ENCODE measurements at regions not wholly inside any gene's neighbourhood (a gene's known extent, or its start where the extent isn't known, plus 50 kb on each side); places are given as distances from the start of the nearest gene placed in this dataset.

DNA sequence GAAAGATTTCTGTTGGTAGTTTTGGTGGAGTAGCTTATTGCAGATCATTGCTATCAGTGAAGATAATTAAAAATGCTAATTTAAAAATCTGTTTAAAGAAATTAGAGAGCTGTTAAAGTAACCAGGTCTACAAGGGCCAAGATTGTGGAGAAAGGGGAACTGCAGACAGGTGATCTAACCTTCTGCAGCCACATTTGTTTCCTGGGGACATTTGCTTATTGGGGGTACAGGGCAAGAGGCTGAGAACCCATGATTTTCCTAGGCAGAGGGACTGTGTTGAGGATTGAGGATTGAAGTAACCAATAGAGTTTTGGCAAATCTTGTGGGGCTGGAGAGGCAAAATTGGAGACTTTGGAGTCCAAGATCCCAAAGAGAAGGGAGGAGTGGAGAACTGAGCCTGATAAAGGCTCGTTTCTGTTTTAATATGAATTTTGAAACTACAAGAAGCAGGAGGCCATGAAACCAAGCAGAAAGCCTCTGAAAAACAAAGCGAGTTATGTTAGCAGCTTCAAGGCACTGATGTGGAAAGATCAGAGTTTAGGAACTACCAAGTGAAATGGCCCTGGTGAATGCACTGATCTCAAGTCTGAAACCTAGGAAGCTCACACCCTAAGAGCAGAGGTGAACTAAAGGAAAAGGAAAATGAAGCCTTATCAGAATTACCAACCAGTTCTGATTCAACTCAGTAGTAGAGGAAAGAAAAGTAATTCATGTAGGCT lies 219.8 kb upstream of the C9orf72 start:
- Histone ChIP-seq H2BK15ac (ENCODE audit: low read depth, low read length) (no peak overlapping the region), H3K4ac (ENCODE audit: low read depth, low read length) (no peak overlapping the region), H2BK120ac (ENCODE audit: low read depth, low read length) (no peak overlapping the region), H3K56ac (ENCODE audit: extremely low read depth, insufficient read depth, low read length) (no peak overlapping the region), H3K27me3 (ENCODE audit: control insufficient read depth, insufficient read depth, low read length) (no peaks in the 10 kb centered on the region), H3K4me3 (ENCODE audit: insufficient read depth, low read depth, low read length) (no peak overlapping the region), H3K14ac (replicated peaks; ENCODE audit: low read depth, low read length) (no peak overlapping the region), H4K91ac (ENCODE audit: insufficient read depth, low read depth, low read length) (no peak overlapping the region), H2AK9ac (replicated peaks; ENCODE audit: low read depth, low read length, poor library complexity) (no peak overlapping the region), H2BK20ac (ENCODE audit: low read depth, low read length) (no peak overlapping the region), H3K79me1 (ENCODE audit: low read depth in 1 of 2, low read length in 2 of 2) (no peaks in the 10 kb centered on the region), H3K18ac (ENCODE audit: low read depth, low read length) (no peak overlapping the region), H3K4me2 (ENCODE audit: low read depth, low read length) (no peak overlapping the region), H4K8ac (ENCODE audit: low read depth in 2 of 2, low read length in 2 of 2) (no peak overlapping the region), H3K9me1 (ENCODE audit: insufficient read depth, low read length) (no peaks in the 10 kb centered on the region), H4K5ac (ENCODE audit: low read depth, low read length) (no peak overlapping the region), H4K20me1 (ENCODE audit: insufficient read depth, low read length) (no peaks in the 10 kb centered on the region), H2AK5ac (ENCODE audit: low read depth, low read length) (no peak overlapping the region), H3K23ac (ENCODE audit: low read depth, low read length) (no peak overlapping the region), H2AFZ (replicated peaks; ENCODE audit: low read length, poor library complexity) (no peak overlapping the region), H2BK5ac (ENCODE audit: low read depth, low read length, poor library complexity, severe bottlenecking) (no peak overlapping the region), H3K27ac (ENCODE audit: insufficient read depth, low read length) (no peak overlapping the region), H3K9me3 (ENCODE audit: control insufficient read depth, insufficient read depth, low read length) (peaks cover 3% of the 10 kb centered on the region; the same call in 1 of the 2 replicates), H3K36me3 (ENCODE audit: control insufficient read depth, insufficient read depth, low read length) (no peaks in the 10 kb centered on the region), H3K9ac (ENCODE audit: low read depth, low read length) (no peak overlapping the region), H3K4me1 (ENCODE audit: control insufficient read depth, insufficient read depth, low read length) (no peaks in the 10 kb centered on the region)
- WGBS, 2 experiments (ENCODE audit: extremely low coverage in 2 of 2, insufficient read length in 1 of 2), result no CpG with 5 or more reads among the region's 2 CpGs
- ATAC-seq (ENCODE audit: low read depth), result no peak
- ChIA-PET CTCF (no interaction called here), POLR2A (ENCODE audit: unreplicated experiment) (no interaction called here)
- dilution Hi-C loops (cut with HindIII; ENCODE audit: low sequenced_read_pairs, unreplicated experiment), result no loop called here
- no TSS peak for BruUV-seq (replicated peaks)
- TF ChIP-seq, protein P1, sequence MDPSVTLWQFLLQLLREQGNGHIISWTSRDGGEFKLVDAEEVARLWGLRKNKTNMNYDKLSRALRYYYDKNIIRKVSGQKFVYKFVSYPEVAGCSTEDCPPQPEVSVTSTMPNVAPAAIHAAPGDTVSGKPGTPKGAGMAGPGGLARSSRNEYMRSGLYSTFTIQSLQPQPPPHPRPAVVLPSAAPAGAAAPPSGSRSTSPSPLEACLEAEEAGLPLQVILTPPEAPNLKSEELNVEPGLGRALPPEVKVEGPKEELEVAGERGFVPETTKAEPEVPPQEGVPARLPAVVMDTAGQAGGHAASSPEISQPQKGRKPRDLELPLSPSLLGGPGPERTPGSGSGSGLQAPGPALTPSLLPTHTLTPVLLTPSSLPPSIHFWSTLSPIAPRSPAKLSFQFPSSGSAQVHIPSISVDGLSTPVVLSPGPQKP (IDR thresholded peaks at IDR 0.05; ENCODE audit: borderline replicate concordance, low read depth, low read length), result no peak
- TF ChIP-seq CHD1 (IDR thresholded peaks at IDR 0.05; ENCODE audit: low read depth, low read length), result no peak
- no peak for TF ChIP-seq RCOR1 (IDR thresholded peaks at IDR 0.05; ENCODE audit: insufficient replicate concordance, low read length)
- TF ChIP-seq RAD21 (IDR thresholded peaks at IDR 0.05; ENCODE audit: low read length), result no peak
- no peak for TF ChIP-seq RFX5 (IDR thresholded peaks at IDR 0.05; ENCODE audit: low read depth, low read length)
- no peak for TF ChIP-seq CEBPB (IDR thresholded peaks at IDR 0.05; ENCODE audit: low read depth, low read length)
- no peak for TF ChIP-seq POLR2A (IDR thresholded peaks at IDR 0.05; ENCODE audit: low read depth, low read length)
- TF ChIP-seq, protein P2, sequence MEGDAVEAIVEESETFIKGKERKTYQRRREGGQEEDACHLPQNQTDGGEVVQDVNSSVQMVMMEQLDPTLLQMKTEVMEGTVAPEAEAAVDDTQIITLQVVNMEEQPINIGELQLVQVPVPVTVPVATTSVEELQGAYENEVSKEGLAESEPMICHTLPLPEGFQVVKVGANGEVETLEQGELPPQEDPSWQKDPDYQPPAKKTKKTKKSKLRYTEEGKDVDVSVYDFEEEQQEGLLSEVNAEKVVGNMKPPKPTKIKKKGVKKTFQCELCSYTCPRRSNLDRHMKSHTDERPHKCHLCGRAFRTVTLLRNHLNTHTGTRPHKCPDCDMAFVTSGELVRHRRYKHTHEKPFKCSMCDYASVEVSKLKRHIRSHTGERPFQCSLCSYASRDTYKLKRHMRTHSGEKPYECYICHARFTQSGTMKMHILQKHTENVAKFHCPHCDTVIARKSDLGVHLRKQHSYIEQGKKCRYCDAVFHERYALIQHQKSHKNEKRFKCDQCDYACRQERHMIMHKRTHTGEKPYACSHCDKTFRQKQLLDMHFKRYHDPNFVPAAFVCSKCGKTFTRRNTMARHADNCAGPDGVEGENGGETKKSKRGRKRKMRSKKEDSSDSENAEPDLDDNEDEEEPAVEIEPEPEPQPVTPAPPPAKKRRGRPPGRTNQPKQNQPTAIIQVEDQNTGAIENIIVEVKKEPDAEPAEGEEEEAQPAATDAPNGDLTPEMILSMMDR (conservative IDR thresholded peaks at IDR 0.05; ENCODE audit: low read depth, low read length), result no peak
- no peak for TF ChIP-seq MAFK (IDR thresholded peaks at IDR 0.05; ENCODE audit: low read depth, low read length)
- TF ChIP-seq, protein P3, sequence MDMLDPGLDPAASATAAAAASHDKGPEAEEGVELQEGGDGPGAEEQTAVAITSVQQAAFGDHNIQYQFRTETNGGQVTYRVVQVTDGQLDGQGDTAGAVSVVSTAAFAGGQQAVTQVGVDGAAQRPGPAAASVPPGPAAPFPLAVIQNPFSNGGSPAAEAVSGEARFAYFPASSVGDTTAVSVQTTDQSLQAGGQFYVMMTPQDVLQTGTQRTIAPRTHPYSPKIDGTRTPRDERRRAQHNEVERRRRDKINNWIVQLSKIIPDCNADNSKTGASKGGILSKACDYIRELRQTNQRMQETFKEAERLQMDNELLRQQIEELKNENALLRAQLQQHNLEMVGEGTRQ (IDR thresholded peaks at IDR 0.05; ENCODE audit: low read depth, low read length), result no peak
- TF ChIP-seq BHLHE40 (IDR thresholded peaks at IDR 0.05; ENCODE audit: low read depth, low read length), result no peak
- DNase-seq, result no peak
- in situ Hi-C loops (cut with MboI; ENCODE audit: low sequenced_read_pairs), result no loop called here
- intact Hi-C loops (cut with micrococcal nuclease), result no loop called here
